Kidney tubule cell (primary cell): ENCODE measurements at regions not wholly inside any gene's neighbourhood (a gene's known extent, or its start where the extent isn't known, plus 50 kb on each side); places are given as distances from the start of the nearest gene placed in this dataset.
A peak's percentile ranks its signal among the peaks of the same experiment; 100 is the strongest.
"Not testable (repeated sequence)": the region's sequence is repeated elsewhere in the genome, so short reads cannot be mapped to it uniquely, and the experiment has no call there.

Source experiments
- DNase-seq: peaks from one replicate; pipeline ENCODE4 v3.0.0-alpha.2; 2018; ENCODE audit warnings: low spot score

- DNase-seq, result no peak
These were observed 51.9 kb upstream of the LRRK2 start for GRCh38 chr12:40172879-40173278.

- no peak for DNase-seq
These were observed 53.3 kb upstream of the LRRK2 start for GRCh38 chr12:40171501-40171900.

- DNase-seq, result no peak
These were observed 53.7 kb upstream of the LRRK2 start for GRCh38 chr12:40171066-40171465.

GRCh38 chr12:40170593-40170992 is 54.2 kb upstream of the LRRK2 start:
- DNase-seq, result peak; percentile 74

GRCh38 chr12:40168868-40169267 is 55.9 kb upstream of the LRRK2 start:
- DNase-seq, result peak; percentile 30

- not testable (repeated sequence) for DNase-seq
These were observed 56.4 kb upstream of the LRRK2 start for GRCh38 chr12:40168419-40168818.

GRCh38 chr12:40168001-40168400 is 56.8 kb upstream of the LRRK2 start:
- DNase-seq, result no peak

GRCh38 chr12:40165179-40165578 is 59.3 kb upstream of the SLC2A13 start:
- DNase-seq, result no peak

GRCh38 chr12:40164034-40164433 is 58.2 kb upstream of the SLC2A13 start:
- DNase-seq, result no peak

- DNase-seq, result no peak
These were observed 56.2 kb upstream of the SLC2A13 start for GRCh38 chr12:40162033-40162432.

GRCh38 chr12:40158592-40159111 is 52.8 kb upstream of the SLC2A13 start:
- DNase-seq, result peak; percentile 8

GRCh38 chr12:40157336-40157735 is 51.5 kb upstream of the SLC2A13 start:
- no peak for DNase-seq

GRCh38 chr12:40156021-40156764 is 50.3 kb upstream of the SLC2A13 start:
- peak; percentile 36 for DNase-seq
